ENCODE measurements at regions not wholly inside any gene's neighbourhood (a gene's known extent, or its start where the extent isn't known, plus 50 kb on each side); places are given as distances from the start of the nearest gene placed in this dataset.

DNA sequence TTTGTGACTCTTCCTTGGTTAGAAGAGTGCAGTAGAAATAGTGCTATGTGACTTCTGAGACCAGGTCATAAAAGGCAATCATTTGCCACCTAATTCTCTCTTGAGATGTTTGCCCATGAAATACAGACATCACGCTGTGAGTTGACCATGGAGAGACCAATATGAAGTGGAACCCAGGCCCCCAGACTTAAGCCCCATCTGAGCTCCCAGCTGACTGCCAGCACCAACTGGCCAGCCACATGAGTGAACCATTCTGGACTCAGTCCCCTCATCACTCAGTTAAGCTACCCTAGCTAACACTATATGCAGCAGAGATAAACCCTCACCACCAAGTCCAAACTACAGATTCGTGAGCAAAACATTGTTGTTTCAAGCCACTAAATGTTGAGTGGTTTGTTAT, 60.7 kb upstream of the NIPBL start:
- TF ChIP-seq POLR2A (IDR thresholded peaks at IDR 0.05) = no peak
- TF ChIP-seq, protein P1, sequence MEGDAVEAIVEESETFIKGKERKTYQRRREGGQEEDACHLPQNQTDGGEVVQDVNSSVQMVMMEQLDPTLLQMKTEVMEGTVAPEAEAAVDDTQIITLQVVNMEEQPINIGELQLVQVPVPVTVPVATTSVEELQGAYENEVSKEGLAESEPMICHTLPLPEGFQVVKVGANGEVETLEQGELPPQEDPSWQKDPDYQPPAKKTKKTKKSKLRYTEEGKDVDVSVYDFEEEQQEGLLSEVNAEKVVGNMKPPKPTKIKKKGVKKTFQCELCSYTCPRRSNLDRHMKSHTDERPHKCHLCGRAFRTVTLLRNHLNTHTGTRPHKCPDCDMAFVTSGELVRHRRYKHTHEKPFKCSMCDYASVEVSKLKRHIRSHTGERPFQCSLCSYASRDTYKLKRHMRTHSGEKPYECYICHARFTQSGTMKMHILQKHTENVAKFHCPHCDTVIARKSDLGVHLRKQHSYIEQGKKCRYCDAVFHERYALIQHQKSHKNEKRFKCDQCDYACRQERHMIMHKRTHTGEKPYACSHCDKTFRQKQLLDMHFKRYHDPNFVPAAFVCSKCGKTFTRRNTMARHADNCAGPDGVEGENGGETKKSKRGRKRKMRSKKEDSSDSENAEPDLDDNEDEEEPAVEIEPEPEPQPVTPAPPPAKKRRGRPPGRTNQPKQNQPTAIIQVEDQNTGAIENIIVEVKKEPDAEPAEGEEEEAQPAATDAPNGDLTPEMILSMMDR (IDR thresholded peaks at IDR 0.05) = no peak

Data from transverse colon (tissue), 3 donors.